ENCODE measurements at regions not wholly inside any gene's neighbourhood (a gene's known extent, or its start where the extent isn't known, plus 50 kb on each side); places are given as distances from the start of the nearest gene placed in this dataset.

GRCh38 chr22:45107671-45108070 lies 56.1 kb upstream of the NUP50 start:
- no peak for TF ChIP-seq CTCF (IDR thresholded peaks at IDR 0.05)
- no peak for TF ChIP-seq POLR2A (IDR thresholded peaks at IDR 0.05; ENCODE audit: low read depth)
- TF ChIP-seq POLR2AphosphoS5 (IDR thresholded peaks at IDR 0.05): no peak
- TF ChIP-seq EP300 (IDR thresholded peaks at IDR 0.05): no peak
- H3K27me3 ChIP-seq: peaks cover 0 to 51% (median 0%) of the 10 kb centered on the region in 4 donors
- H3K4me3 ChIP-seq: no peak overlapping the region
- no peak overlapping the region for H3K27ac ChIP-seq (replicated peaks in 1 of 4)
- DNase-seq (ENCODE audit: extremely low spot score): no peak
- no peaks in the 10 kb centered on the region for H3K4me1 ChIP-seq
- H3K9me3 ChIP-seq: peaks cover 0 to 8% (median 3%) of the 10 kb centered on the region in 4 donors
- WGBS: 78% methylated on average over 6 of the region's 6 CpGs
- intact Hi-C loops (cut with DNase I): no loop called here
- no peaks in the 10 kb centered on the region for H3K36me3 ChIP-seq

DNA sequence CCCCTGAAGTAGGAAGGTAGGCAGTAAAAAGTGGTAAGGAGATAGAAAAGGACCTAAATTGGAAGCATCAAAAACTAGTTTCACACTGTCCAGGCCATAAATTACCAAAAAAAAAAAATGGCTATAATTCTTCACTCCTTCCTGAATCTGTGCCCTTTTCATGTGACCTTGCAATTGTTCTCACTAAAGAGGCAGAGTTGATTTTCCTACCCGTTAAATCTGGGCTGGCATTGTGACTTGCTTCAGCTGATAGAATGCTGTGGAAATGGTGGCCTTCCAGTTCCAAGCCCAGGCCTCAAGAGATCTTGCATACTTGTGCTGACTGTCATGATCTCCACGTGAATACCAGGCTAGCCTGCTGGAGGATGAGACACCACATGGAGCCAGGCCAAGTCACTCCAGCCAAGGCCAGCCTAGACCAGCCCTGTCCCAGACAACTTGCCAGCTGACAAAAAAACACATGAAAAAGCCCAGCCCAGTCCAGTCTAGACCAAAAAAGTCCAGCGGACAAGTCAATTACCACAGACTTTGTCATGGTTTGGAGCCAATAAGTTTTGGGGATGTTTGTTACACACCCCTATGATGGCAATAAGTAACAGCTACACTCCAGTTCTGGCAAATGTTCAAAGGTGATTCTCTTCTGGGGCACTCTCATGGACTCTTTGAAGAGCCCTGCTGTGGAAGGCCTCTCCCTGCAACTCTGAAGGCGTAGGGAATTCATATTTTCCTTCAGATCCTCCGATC lies 51.4 kb upstream of the NUP50 start:
- H3K27ac ChIP-seq (replicated peaks in 1 of 4): no peak overlapping the region
- peaks cover 0 to 9% (median 4%) of the 10 kb centered on the region in 4 donors for H3K9me3 ChIP-seq
- H3K4me3 ChIP-seq: no peak overlapping the region
- no peak for TF ChIP-seq POLR2A (IDR thresholded peaks at IDR 0.05; ENCODE audit: low read depth)
- no peak for TF ChIP-seq EP300 (IDR thresholded peaks at IDR 0.05)
- TF ChIP-seq CTCF (IDR thresholded peaks at IDR 0.05): no peak
- TF ChIP-seq POLR2AphosphoS5 (IDR thresholded peaks at IDR 0.05): no peak
- H3K36me3 ChIP-seq: no peaks in the 10 kb centered on the region
- intact Hi-C loops (cut with DNase I): no loop called here
- WGBS: 79% methylated on average over 5 of the region's 5 CpGs
- peaks cover 0 to 26% (median 0%) of the 10 kb centered on the region in 4 donors for H3K27me3 ChIP-seq
- no peak for DNase-seq (ENCODE audit: extremely low spot score)
- no peaks in the 10 kb centered on the region for H3K4me1 ChIP-seq
